Left ventricle myocardium inferior (tissue), 1 donor: ENCODE measurements at regions not wholly inside any gene's neighbourhood (a gene's known extent, or its start where the extent isn't known, plus 50 kb on each side); places are given as distances from the start of the nearest gene placed in this dataset.

Source experiments
- DNase-seq: peaks from one replicate; pipeline ENCODE4 v3.0.0-alpha.2; 2020
- H3K27ac ChIP-seq: fragments of 200-600 bp; replicated peaks from 2 replicates; pipeline ENCODE4 v1.8.0; 2021
- H3K27me3 ChIP-seq: fragments of 200-600 bp; 2 replicates; pipeline ENCODE4 v1.8.0; 2021; ENCODE audit warnings: low read depth
- H3K36me3 ChIP-seq: fragments of 200-600 bp; 2 replicates; pipeline ENCODE4 v1.8.0; 2021
- H3K4me1 ChIP-seq: fragments of 200-600 bp; 2 replicates; pipeline ENCODE4 v1.8.0; 2021
- H3K4me3 ChIP-seq: fragments of 200-600 bp; 2 replicates; pipeline ENCODE4 v1.8.0; 2021; ENCODE audit warnings: mild to moderate bottlenecking, moderate library complexity
- H3K9me3 ChIP-seq: fragments of 200-600 bp; replicated peaks from 2 replicates; pipeline ENCODE4 v1.8.0; 2021
- intact Hi-C: fragments of 100-400 bp; cut with micrococcal nuclease; formaldehyde crosslinking; loops from one replicate; pipeline ENCODE4 v1.11.0; 2022
- TF ChIP-seq, protein P1 (sequence below): fragments of 200-600 bp; IDR thresholded peaks from 2 replicates; pipeline ENCODE4 v1.8.0; 2021; ENCODE audit warnings: antibody characterized with exemption, mild to moderate bottlenecking, borderline replicate concordance
- donor health status: DM: no; HTN: yes; CAD: no; lungs with severe emphysema.

DNA sequence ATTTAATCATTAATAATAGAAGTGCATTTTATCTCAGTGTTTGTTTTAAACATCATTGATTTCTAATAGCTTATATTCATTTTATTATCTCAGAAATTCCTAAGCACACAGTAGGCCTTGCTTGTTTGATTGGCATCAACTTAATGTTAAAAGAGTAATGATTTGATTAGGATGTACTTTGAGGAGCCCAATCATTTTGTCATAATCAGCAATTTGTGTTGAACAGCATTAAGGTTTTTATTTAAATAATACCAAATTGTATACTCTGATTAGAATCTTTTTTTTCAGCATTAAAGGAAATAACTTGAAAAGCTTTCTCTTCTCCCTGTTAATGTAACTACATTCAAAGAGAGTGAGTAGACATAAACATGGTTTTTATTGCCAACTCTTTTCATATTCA, 2262.0 kb upstream of the TENM3 start:
- DNase-seq: no peak
- peaks cover 10% of the 10 kb centered on the region for H3K9me3 ChIP-seq
- no peak overlapping the region for H3K27ac ChIP-seq
- TF ChIP-seq, protein P1, sequence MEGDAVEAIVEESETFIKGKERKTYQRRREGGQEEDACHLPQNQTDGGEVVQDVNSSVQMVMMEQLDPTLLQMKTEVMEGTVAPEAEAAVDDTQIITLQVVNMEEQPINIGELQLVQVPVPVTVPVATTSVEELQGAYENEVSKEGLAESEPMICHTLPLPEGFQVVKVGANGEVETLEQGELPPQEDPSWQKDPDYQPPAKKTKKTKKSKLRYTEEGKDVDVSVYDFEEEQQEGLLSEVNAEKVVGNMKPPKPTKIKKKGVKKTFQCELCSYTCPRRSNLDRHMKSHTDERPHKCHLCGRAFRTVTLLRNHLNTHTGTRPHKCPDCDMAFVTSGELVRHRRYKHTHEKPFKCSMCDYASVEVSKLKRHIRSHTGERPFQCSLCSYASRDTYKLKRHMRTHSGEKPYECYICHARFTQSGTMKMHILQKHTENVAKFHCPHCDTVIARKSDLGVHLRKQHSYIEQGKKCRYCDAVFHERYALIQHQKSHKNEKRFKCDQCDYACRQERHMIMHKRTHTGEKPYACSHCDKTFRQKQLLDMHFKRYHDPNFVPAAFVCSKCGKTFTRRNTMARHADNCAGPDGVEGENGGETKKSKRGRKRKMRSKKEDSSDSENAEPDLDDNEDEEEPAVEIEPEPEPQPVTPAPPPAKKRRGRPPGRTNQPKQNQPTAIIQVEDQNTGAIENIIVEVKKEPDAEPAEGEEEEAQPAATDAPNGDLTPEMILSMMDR: no peak
- H3K27me3 ChIP-seq: no peaks in the 10 kb centered on the region
- H3K36me3 ChIP-seq: no peaks in the 10 kb centered on the region
- intact Hi-C loops: no loop called here
- H3K4me3 ChIP-seq: no peak overlapping the region
- H3K4me1 ChIP-seq: no peaks in the 10 kb centered on the region

DNA sequence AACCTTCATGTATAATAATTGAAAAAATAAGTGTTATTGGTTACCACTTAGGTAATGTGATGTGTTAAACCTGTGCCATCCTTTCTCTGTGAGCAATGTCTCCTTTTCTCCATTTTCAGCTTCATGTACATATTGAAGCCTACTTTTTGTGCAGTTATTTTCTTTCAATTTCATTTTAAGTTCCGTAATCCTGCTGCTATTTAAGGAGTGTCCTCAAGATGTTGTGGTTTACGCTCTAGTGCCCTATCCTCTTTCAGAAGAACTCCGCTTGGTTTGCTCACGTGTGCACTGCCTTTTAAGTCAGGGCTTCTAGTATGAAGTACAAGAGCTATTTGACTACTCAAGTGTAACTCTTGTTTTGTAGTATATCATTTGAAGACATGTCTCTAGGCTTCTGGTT, 2253.2 kb upstream of the TENM3 start:
- TF ChIP-seq, protein P1: no peak
- DNase-seq: no peak

DNA sequence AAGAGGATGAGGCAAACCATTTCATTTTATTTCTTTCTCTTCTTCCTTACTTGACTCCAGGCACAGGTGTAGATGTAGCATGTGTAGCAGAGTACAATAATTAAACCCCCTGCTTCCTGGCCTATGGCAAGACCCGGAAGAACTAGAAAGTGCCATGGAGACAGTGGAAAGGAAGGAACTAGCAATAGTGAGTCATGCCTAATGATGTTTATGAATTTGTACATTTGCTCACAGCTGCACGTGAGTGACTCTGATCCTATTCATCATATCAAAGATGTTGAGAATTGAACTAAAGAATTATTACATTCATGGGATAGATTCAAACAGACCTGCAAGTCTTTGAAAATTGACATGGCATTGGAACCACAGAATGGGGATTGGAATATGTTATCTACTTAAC, 2233.9 kb upstream of the TENM3 start:
- no peaks in the 10 kb centered on the region for H3K27me3 ChIP-seq
- intact Hi-C loops: no loop called here
- peaks cover 21% of the 10 kb centered on the region for H3K9me3 ChIP-seq
- no peaks in the 10 kb centered on the region for H3K4me1 ChIP-seq
- no peaks in the 10 kb centered on the region for H3K36me3 ChIP-seq
- TF ChIP-seq, protein P1: no peak
- H3K27ac ChIP-seq: no peak overlapping the region
- DNase-seq: no peak
- H3K4me3 ChIP-seq: no peak overlapping the region

More for the DNA sequence above, 2253.2 kb upstream of the TENM3 start:
- H3K27ac ChIP-seq: no peak overlapping the region
- no peak overlapping the region for H3K4me3 ChIP-seq
- H3K27me3 ChIP-seq: no peaks in the 10 kb centered on the region
- no peaks in the 10 kb centered on the region for H3K4me1 ChIP-seq
- intact Hi-C loops: no loop called here
- H3K36me3 ChIP-seq: no peaks in the 10 kb centered on the region
- peaks cover 13% of the 10 kb centered on the region for H3K9me3 ChIP-seq

DNA sequence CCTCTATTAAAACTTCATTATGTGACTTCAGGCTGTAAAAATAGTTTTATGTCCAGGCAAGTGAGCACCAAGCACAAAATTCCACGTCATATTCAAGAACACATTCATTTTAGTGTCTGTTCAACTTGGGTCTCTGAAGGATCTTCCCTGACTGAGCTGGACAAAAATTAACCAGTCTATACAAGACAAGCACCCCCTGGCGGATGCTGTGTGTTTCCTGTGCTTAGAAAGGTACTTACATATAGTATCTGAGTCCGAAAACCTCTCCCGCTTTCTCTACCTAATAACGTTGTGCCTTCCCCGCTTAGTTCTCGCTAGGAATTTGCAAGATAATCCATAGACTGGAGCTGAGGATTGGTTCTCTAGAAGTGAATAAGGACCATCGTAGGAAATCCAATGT, 2214.5 kb upstream of the TENM3 start:
- H3K9me3 ChIP-seq: no peaks in the 10 kb centered on the region
- no peaks in the 10 kb centered on the region for H3K36me3 ChIP-seq
- intact Hi-C loops: no loop called here
- peak; percentile 12 for DNase-seq
- H3K4me1 ChIP-seq: no peaks in the 10 kb centered on the region
- no peak overlapping the region for H3K4me3 ChIP-seq
- H3K27ac ChIP-seq: no peak overlapping the region
- TF ChIP-seq, protein P1: no peak
- no peaks in the 10 kb centered on the region for H3K27me3 ChIP-seq

DNA sequence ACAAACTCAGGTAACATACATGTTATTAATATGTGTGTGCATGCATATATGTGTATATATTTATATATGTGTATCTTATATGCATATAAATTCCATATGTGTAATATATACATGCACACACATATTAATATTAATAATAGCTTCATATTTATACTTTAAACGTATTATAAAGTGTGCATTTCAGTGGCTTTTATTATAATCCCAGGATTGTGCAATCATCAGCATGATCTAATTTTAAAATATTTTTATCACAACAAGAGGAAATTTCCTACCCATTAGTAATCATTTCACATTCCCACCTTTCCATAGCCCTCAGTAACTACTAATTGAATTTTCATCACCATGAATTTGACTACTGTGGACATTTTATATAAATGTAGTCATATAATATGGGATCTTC, 2211.9 kb upstream of the TENM3 start:
- Histone ChIP-seq H3K27ac (no peak overlapping the region), H3K4me3 (no peak overlapping the region), H3K4me1 (no peaks in the 10 kb centered on the region), H3K36me3 (no peaks in the 10 kb centered on the region), H3K27me3 (no peaks in the 10 kb centered on the region), H3K9me3 (no peaks in the 10 kb centered on the region)
- TF ChIP-seq, protein P1: no peak
- DNase-seq: no peak
- intact Hi-C loops: no loop called here

DNA sequence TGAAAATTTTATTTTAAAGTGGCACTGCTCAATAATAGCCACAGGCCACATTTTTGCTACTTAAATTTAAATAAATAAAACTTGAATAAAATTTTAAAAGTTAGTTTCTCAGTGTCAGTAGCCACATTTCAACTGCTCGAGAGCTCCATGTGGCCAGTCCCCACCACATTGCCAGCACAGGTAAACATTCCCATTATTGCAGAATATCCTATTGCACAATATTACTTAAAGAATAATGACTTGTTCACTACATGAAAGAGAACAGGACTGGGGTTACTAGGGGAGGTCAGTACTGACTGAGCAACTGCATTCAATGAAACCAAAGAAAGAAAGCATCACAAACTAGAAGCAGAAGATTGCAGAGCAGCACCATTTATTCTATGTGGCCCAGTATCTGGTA, 2201.6 kb upstream of the TENM3 start:
- intact Hi-C loops: no loop called here
- Histone ChIP-seq H3K36me3 (no peaks in the 10 kb centered on the region), H3K27me3 (no peaks in the 10 kb centered on the region), H3K4me3 (no peak overlapping the region), H3K9me3 (peaks cover 14% of the 10 kb centered on the region), H3K27ac (no peak overlapping the region), H3K4me1 (no peaks in the 10 kb centered on the region)
- TF ChIP-seq, protein P1: no peak
- DNase-seq: no peak
